ENCODE measurements at regions not wholly inside any gene's neighbourhood (a gene's known extent, or its start where the extent isn't known, plus 50 kb on each side); places are given as distances from the start of the nearest gene placed in this dataset.

DNA sequence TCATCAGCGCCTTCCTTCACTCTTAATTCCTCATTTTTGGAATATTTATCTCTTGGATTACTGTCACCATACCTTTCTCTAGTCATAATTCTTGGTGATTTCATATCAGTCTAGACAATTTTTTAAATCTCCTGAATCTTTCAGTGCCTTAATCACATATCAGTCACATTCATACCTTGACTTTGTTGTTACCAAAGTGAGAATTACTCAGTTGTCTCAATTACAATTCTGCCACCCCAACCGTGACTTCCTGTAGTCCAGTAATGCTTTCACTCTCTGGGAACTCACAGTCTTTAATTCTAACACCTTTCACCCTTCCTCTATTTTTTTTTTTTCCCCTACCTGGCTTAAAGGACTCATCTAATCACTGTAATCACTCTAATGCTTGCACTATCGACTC lies 1275.3 kb upstream of the TENM3 start:
- DNase-seq (ENCODE audit: low read depth), result no peak
- TF ChIP-seq, protein P1, sequence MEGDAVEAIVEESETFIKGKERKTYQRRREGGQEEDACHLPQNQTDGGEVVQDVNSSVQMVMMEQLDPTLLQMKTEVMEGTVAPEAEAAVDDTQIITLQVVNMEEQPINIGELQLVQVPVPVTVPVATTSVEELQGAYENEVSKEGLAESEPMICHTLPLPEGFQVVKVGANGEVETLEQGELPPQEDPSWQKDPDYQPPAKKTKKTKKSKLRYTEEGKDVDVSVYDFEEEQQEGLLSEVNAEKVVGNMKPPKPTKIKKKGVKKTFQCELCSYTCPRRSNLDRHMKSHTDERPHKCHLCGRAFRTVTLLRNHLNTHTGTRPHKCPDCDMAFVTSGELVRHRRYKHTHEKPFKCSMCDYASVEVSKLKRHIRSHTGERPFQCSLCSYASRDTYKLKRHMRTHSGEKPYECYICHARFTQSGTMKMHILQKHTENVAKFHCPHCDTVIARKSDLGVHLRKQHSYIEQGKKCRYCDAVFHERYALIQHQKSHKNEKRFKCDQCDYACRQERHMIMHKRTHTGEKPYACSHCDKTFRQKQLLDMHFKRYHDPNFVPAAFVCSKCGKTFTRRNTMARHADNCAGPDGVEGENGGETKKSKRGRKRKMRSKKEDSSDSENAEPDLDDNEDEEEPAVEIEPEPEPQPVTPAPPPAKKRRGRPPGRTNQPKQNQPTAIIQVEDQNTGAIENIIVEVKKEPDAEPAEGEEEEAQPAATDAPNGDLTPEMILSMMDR (conservative IDR thresholded peaks at IDR 0.05; ENCODE audit: low read length), result no peak

DNA sequence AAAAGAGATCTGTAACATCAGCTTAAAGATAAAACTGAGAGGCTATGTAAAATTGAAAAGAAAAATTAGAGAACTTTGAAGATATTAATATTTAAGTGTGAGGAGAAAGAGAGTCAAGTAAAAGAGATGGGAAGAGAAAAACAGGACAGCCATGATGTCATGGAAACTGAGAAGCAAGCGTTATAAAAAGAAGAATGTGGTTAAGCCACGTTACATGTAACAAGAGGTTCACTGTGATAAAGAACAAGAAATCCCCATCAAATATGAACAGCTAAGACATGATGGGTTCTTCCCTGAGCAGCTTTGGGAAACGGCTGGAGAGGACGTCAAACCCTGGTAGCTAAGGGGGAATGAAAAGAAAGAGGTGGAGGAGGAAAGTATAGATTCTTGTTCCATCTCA lies 1269.3 kb upstream of the TENM3 start:
- H3K4me3 ChIP-seq (ENCODE audit: low read length), result no peak overlapping the region
- no peak for DNase-seq (ENCODE audit: low read depth)

More for the DNA sequence above, 1275.3 kb upstream of the TENM3 start:
- no peak overlapping the region for H3K4me3 ChIP-seq (ENCODE audit: low read length)

DNA sequence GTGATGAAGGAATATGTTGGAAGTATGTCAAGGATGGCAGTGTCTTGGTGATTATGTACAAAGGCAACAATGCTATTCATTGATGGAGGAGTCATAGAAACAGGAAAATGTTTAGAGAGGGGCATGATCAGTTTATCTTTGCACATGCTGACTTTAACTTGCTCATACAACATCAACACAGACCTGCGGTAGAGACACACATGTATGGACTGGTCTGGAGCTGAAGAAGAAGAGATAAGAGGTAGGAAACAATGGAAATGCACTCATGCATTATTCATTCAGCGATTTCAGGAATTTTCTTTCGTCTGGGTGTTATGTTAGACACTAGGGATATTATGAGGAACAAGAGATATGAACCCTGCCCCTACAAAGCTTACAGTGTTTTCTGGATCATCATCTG lies 1252.3 kb upstream of the TENM3 start:
- H3K4me3 ChIP-seq (ENCODE audit: low read length), result no peak overlapping the region
- TF ChIP-seq, protein P1 (conservative IDR thresholded peaks at IDR 0.05; ENCODE audit: low read length), result no peak
- no peak for DNase-seq (ENCODE audit: low read depth)

More for the DNA sequence above, 1269.3 kb upstream of the TENM3 start:
- TF ChIP-seq, protein P1 (conservative IDR thresholded peaks at IDR 0.05; ENCODE audit: low read length), result no peak

DNA sequence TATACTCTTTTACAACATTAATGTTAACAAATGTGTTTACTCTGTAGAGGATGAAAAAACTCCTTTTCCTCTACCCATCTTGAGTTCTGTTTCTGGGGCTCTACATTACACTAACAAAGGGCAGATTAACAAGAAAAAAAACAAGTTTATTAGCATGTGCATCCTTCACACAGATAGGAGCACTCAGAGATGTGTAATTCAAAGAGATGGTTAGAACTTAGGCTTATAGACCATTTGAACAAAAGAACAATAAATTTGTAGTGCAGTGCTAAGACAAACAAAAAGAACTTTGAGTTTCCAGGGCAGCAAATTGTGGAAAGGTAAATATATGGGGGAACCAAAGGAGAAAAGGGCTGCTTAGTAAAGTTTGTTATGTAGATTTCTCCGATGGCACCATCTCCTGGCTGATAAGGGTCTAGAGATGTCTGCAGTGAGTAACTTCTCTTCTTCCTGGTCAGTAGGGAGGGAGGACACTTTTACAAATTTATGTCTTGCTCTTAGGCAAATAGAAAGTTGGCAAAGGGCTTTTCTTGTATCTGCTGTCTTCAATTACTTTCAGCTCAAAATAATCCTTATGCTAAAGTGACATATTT lies 1249.9 kb upstream of the TENM3 start:
- H3K4me3 ChIP-seq (ENCODE audit: low read length), result no peak overlapping the region
- DNase-seq (ENCODE audit: low read depth), result no peak
- TF ChIP-seq, protein P1 (conservative IDR thresholded peaks at IDR 0.05; ENCODE audit: low read length), result no peak

DNA sequence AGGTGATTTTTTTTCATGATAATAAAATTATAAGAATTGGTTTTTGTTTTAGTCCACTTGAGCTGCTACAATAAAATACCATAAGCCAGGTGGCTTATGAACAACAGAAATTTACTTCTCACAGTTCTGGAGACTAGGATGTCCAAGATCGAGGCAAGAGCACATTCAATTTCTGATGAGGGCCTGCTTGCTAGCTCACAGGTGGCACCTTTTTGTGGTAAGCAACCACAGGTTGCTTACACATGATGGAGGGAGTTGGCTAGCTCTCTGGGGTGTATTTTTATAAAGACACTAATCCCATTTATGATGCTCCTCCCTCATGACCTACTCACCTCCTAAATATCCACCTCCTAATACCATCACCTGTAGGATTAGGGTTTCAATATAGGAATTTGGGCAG lies 1248.5 kb upstream of the TENM3 start:
- no peak for DNase-seq (ENCODE audit: low read depth)
- H3K4me3 ChIP-seq (ENCODE audit: low read length), result no peak overlapping the region
- TF ChIP-seq, protein P1 (conservative IDR thresholded peaks at IDR 0.05; ENCODE audit: low read length), result no peak

DNA sequence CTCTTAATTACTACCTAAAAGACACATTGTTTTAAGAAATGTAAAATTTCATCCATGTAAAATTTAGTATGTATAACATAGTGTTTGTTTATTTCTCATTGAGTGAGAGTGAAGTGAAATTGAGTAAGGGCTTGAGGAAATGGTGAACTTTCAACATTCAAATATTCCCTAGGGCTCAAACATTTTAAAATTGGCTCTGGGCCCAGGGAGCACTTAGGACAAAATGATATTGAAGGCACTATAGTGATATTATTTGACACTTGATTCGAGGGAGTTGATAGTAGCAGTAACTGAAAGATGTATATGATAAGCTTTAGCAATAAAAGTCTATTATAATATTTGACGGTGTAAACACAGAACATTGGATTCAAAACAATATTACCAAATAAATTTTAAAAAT lies 1244.0 kb upstream of the TENM3 start:
- no peak for DNase-seq (ENCODE audit: low read depth)
- TF ChIP-seq, protein P1 (conservative IDR thresholded peaks at IDR 0.05; ENCODE audit: low read length), result no peak
- H3K4me3 ChIP-seq (ENCODE audit: low read length), result no peak overlapping the region

DNA sequence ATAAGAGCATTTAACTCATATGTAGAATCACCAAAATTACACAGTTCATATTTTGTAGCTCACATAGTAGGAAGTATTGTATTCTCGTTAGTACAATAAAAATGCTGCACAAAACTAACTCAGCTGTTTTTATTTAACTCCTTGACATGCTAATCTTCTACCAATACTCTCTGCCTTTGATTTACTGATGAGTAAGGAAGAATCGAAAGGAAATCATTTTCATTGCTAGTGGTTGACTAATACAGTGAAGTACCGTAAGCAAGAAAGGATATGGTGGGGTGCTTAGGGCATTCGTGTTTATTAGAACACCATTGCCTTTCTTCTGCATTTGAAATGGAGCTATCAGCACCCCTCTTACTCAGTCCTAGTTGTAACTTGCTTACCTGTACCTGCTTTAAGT lies 1239.1 kb upstream of the TENM3 start:
- TF ChIP-seq, protein P1 (conservative IDR thresholded peaks at IDR 0.05; ENCODE audit: low read length), result no peak
- peak; percentile 54 for DNase-seq (ENCODE audit: low read depth)
- no peak overlapping the region for H3K4me3 ChIP-seq (ENCODE audit: low read length)
